Nucleus accumbens (tissue), 56 donors: ENCODE measurements at regions not wholly inside any gene's neighbourhood (a gene's known extent, or its start where the extent isn't known, plus 50 kb on each side); places are given as distances from the start of the nearest gene placed in this dataset.

Source experiments
- DNase-seq, 56 donors: peaks; one replicate each; lab custom pipeline; 2025; lab: John Stamatoyannopoulos, UW

DNA sequence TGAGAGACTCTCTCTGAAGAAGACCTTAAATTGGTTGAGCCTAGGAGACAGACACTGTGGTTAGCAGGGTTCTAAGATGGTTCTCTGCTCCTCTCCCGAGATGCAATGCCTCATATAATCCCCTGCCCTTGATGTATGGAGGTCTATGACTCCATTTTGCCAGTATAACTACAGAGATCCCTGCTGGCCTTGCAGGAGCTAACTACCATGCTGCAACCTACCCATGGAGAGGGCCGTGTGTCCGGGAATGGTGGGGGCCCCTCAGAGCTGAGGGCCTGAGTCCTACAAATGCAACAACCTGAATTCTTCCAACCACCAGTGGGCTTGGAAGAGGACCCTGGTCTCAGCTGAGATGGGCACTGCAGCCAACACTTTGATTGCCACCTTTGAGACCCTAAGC lies 388.0 kb downstream of the SETD4 start:
- DNase-seq = no peak

DNA sequence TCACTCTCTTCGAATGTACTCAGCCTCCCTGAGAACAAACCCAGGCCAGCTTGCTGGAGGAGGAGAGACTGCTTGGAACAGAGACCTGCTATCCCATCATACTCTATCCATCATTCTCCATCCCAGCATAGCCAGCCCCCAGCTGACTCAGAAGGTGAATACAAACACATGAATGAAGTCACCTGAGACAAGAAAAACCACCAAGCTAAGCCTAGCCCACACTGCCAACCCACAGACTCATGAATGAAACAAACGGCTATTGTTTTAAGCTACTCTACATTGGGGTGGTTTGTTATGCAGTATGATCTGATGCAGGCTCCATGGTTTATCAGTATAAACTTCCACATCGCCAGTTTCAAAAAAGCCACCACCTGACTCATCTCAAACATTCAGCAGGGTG lies 395.6 kb downstream of the SETD4 start:
- no peak for DNase-seq

DNA sequence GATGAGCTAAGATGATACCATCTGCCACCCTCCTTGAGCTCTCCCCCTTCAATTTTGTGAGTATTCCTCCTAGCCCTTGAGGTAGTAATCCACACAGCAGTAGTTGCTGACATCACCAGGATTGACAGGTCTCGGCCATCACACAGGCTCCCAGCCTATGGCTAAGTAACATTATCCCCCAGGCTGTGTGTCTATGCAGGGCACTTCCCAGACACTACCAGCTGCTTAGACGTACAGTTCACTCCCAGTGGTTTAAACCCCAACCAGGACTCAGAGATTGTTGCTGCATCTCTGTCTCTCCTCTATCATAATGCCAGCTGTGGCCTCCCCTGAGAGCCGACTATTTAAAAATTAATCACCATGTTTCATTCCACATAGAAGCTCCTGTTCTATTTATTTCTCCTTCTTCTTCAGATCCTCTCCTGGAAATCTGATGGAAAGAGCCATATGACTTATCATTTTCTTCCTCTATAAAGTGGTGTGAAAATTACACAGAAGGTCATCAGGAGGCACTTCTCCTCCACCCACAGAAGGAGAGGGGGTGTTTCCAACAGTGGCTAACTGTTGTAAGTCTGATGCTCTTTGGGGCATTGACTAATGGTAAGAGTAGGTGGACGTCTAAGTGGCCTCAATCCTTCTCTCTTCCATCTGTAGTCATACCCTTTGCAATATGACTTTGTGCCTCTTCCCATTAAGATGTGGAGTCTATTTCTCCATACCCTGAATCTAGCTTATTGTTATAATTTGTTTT lies 396.3 kb downstream of the SETD4 start:
- DNase-seq = no peak

DNA sequence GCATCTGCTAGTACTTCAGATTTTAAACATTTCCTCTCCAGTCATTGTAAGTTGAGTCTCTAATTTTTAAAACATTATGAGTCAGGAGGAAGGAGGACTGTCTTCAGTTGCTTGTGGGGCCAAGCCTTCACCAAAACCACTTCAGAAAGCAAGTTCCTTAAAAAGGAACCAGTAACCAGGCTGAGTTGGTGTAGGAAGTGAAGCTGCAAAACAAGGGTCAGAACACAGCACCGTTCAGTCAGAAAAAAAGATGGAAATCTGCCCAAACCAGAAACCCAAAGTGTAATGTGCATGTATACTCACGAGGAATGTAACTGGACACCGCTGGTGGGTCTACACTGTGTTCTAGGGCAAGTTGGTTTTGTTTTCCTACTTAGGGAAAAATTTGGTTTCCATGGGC lies 402.1 kb downstream of the SETD4 start:
- DNase-seq = peak in 3 of 56 donors; percentile 5 to 24 (median 12)

DNA sequence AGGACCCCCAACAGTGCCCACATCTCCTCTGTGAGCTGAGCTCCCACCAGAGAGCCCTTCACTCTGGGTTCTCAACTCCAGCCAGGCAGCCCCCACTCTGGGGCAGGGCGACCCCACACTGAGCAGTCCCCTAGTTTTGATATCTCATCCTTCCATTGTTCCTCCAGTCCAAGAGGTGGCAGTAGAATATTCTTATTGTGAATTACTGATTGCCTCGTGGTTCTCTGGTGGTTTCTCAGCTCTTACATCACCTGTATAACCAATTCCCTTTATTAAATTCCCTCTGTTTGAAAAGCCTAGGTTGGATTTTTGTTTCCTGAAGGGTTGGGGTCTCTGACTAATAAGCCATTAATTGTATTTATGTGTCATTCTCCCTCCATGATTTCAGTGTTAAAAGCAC lies 407.5 kb downstream of the SETD4 start:
- no peak for DNase-seq

DNA sequence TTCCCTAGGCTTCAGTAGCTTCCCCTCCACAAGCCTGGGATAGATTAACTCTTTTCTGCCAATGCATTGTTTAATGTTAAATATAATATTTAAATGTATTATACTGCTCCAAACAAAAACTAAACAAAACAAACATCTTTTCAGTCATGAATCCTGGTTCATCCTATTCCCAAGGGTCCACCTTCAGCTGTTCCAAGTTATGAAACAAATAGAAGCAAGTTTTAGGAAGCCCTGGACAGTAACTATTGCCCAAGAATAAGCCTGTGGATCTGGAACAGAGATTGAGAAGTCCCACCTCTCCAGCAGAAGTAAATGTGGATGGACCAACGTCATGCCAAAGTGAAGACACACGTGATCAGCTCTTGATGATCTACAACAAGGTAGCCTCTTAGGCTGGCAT lies 408.1 kb downstream of the SETD4 start:
- DNase-seq = no peak

DNA sequence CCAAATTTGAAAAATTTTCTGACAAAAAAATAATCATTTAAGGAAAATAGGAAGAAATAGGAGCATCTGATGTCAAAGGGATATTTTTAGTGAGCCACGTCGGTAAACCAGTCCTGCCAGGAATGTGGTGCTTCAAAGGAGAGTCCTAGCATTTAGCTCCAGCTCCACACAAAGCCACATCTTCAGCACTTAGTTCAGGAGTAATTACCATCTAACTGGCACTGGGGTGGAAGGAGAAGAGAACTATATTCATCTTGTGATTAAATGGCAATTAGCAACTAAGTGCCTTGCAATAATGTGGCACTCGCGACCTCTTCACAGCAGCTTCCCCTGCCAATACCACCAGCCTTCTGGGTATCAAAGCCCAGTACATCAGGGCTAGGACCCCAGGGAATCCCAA lies 409.1 kb downstream of the SETD4 start:
- DNase-seq = no peak

DNA sequence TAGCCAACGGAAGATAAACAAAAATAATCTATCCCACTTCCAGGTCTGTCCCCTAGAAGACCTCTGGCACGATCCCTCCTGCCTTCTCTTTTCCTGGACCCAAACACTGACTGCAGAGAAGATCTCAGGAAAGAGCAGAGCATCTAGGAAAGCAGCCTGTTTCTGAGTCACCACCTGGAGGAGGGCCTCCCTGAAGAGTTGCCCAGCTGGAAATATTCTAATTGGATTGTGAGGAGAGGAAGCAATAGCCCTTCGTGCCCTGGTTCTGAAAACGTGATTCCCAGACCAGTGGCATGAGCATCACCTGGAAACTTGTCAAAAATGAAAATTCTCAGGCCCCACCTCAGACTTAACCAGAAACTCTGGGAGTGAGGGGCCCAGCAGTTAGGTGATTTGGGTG lies 411.1 kb downstream of the SETD4 start:
- no peak for DNase-seq

DNA sequence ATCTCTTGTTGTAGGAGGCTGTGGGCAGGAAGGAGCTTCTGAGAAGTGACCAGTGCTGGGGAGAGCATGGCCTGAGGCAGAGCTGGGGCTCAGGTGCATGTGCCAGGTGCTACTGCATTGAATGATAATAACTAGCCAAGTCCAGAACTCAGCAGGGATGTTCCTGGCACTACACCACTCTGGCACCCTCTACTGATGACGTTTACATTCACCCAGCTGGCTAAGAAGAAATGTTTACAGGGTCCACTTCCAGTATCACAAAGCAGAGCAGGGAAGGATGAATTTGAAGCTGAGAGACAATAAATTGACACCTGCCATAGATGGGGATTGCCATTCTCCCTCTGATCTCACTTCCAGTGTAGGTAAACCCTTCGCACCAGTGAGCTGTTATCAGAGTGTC lies 411.8 kb downstream of the SETD4 start:
- DNase-seq = no peak

DNA sequence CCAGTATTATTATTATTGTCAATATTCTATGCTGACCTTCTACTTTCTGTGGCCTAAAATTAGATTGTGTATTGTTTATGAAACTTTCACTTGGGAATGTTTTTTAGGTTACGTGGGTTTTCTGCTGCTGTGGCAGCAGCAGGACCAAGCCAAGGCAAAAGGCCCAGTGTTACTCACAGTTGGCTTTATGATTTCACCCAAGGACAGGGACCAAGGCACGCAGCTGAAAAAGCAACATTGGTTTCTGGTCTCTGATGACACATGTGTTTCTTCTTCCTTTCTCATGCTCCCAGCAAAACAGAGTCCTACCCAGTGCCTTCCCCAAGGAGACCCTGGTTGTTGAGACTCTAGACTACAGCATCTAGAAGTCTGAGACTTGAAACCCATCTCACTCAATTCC lies 413.7 kb downstream of the SETD4 start:
- no peak for DNase-seq

DNA sequence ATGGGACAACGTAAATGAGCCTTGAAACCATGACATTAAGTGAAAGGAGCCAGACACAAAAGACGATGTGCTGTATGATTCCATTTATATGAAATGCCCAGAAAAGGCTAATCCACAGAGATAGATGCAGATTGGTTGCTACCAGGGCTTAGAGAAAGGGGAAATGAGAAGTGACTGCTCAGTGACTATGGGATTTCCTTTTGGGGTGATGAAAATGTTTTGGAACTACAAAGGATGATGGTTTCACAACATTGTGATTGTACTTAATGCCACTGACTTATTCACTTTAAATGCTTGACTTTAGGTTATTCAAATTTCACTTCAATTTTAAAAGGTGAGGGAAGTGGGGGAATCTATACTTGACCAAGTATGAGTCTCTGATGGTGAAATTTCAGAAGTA lies 414.3 kb downstream of the SETD4 start:
- DNase-seq = no peak

DNA sequence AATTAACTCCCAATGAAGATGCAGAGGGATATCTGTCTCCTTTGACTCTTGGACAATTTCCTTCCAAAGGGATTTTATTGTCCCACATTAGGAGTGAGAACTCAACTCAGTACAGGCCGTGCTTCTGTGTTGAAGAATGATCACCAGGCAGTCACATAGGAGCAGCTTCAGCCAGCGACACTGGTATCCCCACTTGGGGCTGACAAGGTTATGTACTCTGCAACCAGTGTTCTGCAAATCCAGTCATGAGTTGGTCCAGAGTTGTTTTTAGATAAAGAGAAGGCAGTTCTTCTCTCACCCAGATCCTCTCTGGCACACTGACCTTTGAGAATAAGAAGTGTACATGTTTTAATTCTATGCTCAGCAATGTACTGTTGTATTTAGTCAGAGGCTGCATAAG lies 415.8 kb downstream of the SETD4 start:
- DNase-seq = no peak

DNA sequence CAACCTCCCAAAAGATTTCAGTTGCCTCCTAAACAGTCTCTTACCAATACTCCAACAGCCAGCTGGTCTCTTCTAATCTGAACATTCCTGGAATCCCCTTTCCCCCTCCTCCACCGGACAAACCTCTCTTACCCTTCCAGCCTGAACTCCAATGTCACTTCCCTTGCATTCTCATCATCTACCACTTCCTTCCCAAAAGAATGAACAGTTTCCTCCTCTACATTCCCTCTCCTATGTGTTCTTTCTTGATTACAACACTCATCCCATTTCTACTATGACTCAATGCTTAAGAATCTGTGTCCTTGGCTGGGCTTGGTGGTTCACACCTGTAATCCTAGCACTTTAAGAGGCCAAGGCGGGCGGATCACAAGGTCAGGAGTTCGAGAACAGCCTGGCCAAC lies 417.1 kb downstream of the SETD4 start:
- DNase-seq = no peak

DNA sequence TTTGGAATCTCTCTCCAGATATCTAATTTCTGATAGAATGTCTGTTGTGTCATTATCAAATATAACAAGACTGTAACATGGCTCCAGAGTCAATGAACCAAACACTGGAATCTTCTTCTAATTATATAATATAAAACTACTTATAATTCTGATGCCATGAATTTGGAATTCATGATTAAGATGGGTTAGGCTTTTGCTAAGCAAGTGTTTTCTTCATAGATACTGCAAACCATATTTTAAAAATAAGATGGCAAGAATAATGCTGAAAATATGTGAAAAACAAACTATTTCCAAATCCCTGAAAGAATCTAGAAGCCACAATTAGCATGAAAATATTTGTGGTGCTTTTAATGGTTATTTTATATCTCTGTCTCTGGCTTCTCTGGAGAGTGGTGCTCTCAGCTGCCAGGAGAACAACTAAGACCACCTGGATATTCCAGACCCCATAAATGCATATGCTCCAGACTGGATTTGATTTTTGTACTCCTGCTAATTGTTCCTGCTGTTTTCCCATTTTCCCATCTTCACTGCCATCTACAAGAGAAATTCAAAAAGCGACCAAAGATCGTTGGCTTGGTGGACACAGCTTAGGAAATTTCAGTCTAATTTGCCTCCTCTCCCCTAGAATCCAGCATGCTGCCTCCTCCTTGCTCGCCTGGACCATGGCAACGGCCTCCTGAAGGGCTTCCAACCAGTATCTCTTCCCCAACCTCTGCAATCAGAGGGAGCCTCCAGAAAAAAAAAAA lies 418.9 kb downstream of the SETD4 start:
- no peak for DNase-seq

DNA sequence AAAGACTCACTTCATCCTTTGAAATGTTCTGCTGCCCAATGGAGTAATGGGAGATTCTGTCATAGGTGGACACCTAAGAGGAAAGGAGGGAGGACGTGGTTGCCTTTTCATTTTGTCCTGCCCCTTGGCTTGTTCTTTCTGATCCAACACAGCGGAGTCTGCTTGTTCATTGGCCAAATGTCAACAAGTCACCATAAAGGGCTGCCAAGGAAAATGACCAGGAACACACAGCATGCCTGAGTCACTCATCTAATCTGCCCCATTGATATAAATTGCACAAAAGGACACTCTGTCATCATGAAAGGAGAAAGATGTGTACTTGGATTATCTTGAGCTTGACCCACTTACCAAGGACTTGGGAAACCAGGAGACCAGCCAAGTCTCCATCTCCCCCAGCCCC lies 422.9 kb downstream of the SETD4 start:
- DNase-seq = no peak

DNA sequence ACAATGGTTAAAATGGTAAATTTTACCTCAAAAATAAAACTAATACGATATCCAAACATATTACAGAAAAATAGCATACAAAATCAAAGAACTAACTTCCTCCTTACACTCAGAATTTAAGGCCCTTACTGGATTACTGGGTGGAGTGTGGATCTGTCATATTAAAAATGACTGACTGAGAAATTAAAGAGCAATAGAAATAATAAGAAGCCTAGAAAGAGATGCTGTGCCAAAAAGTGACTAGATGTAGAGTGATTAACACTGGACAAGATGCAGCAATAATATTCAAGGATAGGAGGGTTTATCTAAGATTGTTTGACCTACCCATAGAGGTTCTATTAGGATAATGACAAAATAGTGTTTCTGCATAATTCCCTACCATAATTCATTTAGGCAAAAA lies 424.3 kb downstream of the SETD4 start:
- no peak for DNase-seq

DNA sequence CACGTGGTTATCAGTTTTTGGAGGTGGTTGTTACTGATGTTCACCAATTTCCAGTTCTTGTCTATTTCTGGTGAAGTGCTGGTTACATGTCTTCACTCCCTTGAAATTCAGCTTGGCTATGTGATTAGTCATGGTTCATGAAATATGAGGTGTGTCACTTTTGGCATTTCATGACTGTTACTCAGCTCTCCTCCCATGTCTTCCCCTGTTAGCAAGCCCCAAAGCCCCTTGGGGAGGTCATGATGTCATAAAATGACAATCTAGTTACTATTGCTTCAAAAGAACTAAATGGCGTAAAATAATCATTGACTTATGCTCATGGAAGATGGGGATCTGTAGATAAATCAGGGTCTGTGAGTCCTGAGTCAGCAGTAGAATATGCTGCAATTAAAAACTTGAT lies 425.1 kb downstream of the SETD4 start:
- no peak for DNase-seq

DNA sequence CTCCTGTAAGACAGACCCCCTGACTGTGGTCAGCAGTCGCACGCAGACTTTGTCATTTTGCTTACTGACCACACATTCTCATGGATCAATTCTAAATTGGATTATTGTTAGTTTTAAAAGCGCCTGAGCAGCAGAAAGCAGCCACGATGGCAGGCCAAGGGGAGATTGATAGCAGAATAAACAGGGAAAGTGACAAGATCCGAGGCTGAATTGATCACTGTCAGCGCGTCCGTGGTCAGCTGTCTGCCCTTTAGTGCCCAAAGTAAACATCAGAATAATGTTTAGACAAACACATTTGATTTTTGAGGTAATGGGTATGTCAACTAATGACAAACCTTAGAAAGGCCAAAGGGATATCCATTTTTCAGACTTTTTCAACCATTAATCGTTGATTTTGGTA lies 426.8 kb downstream of the SETD4 start:
- no peak for DNase-seq

DNA sequence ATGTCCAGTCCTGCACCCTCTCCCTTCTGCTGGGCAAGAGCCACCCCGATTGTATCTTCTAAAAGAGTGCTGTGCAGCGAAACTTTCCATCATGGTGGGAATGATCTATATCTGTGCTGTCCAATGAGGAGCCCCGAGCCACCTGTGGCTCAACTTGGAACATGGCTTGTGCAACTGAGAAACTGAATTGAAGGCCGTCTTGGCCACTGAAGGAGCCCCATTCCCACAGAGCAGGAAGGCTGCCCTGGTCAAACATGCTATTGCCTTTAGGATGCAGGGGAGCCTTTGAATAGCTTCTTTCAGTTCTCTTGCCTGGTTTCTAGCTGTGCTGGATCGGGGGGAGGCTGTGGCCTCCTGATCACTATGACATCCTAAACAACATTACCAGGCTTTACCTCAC lies 427.6 kb downstream of the SETD4 start:
- DNase-seq = no peak

DNA sequence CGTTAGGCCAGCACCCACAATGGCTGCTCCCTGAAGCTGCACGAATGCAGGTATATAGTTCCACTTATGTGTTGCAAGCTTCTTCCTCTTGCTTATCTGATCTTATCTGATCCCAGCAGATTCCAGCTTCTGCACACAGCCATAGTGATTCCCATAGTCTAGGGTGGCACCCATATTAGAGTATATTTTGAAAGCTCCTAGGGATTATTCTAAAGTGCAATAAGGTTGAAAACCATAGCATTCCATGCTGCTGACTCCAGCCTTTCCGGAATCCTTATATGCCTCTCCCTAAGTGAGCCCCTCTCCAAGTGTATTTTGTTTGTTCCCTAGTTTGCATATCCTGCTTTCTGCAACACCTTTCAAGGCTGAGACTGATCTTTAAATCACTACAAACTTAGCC lies 432.0 kb downstream of the SETD4 start:
- DNase-seq = no peak

DNA sequence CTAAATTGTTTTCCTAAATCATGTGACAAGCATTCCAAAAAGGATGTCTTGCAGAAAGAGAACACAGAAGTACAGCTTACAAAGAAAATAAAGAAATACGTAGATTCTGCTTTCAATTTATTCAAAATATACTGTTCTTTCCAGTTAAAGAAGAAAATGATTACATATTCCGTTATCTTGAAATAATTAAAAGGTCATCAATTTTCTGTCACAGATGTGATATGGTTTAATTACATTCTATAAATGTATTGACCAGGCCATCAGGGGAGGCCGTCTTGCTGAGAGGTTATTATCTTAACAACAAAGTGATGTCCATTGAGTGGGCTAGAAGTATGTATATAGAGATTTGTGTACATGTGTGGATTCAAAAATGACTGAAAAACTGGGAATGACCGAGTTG lies 432.9 kb downstream of the SETD4 start:
- no peak for DNase-seq

DNA sequence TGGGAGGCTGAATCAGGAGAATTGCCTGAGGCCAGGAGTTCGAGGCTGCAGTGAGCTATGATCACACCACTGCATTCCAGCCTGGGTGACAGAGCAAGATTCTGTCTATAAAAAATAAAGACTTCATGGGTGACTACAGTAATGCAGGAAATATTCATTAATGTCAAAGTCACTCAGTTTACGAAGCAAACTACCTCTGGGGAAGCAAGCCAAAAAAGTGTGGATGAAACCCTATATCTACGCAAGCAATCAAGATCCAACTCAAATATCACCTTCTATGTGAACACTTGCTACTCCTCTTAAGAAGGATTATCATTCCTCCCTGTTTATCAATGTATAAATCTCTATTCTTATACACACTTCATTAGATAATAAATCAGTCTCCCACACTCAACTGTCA lies 434.8 kb downstream of the SETD4 start:
- DNase-seq = no peak
